Fibroblast of skin of abdomen (primary cell): ENCODE measurements at regions not wholly inside any gene's neighbourhood (a gene's known extent, or its start where the extent isn't known, plus 50 kb on each side); places are given as distances from the start of the nearest gene placed in this dataset.
"Not testable (repeated sequence)": the region's sequence is repeated elsewhere in the genome, so short reads cannot be mapped to it uniquely, and the experiment has no call there.

Source experiments
- DNase-seq: peaks from one replicate; pipeline ENCODE4 v3.0.0-alpha.2; 2013

- no peak for DNase-seq
These were observed 194.2 kb upstream of the PHACTR1 start for GRCh38 chr6:12522347-12522746.

GRCh38 chr6:12523726-12524125 is 192.8 kb upstream of the PHACTR1 start:
- DNase-seq = no peak

GRCh38 chr6:12525276-12525675 is 191.3 kb upstream of the PHACTR1 start:
- no peak for DNase-seq

- DNase-seq = peak; percentile 44
These were observed 189.2 kb upstream of the PHACTR1 start for GRCh38 chr6:12527339-12527738.

- no peak for DNase-seq
These were observed 188.4 kb upstream of the PHACTR1 start for GRCh38 chr6:12528136-12528535.

GRCh38 chr6:12528581-12529363 is 187.8 kb upstream of the PHACTR1 start:
- DNase-seq = no peak

GRCh38 chr6:12529364-12530019 is 187.1 kb upstream of the PHACTR1 start:
- no peak for DNase-seq

GRCh38 chr6:12530345-12530744 is 186.2 kb upstream of the PHACTR1 start:
- DNase-seq = no peak

GRCh38 chr6:12533586-12533985 is 183.0 kb upstream of the PHACTR1 start:
- no peak for DNase-seq

- DNase-seq = no peak
These were observed 182.3 kb upstream of the PHACTR1 start for GRCh38 chr6:12534069-12534853.

GRCh38 chr6:12535586-12536314 is 180.8 kb upstream of the PHACTR1 start:
- DNase-seq = no peak

- DNase-seq = no peak
These were observed 180.2 kb upstream of the PHACTR1 start for GRCh38 chr6:12536416-12536815.

GRCh38 chr6:12537389-12537788 is 179.2 kb upstream of the PHACTR1 start:
- DNase-seq = peak; percentile 55

- no peak for DNase-seq
These were observed 177.6 kb upstream of the PHACTR1 start for GRCh38 chr6:12538881-12539357.

- not testable (repeated sequence) for DNase-seq
These were observed 174.1 kb upstream of the PHACTR1 start for GRCh38 chr6:12542319-12543115.

GRCh38 chr6:12543953-12544352 is 172.6 kb upstream of the PHACTR1 start:
- no peak for DNase-seq

- no peak for DNase-seq
These were observed 171.6 kb upstream of the PHACTR1 start for GRCh38 chr6:12544821-12545565.

GRCh38 chr6:12545619-12546409 is 170.8 kb upstream of the PHACTR1 start:
- peak; percentile 84 for DNase-seq

GRCh38 chr6:12546410-12547002 is 170.1 kb upstream of the PHACTR1 start:
- no peak for DNase-seq

- DNase-seq = peak; percentile 90
These were observed 168.0 kb upstream of the PHACTR1 start for GRCh38 chr6:12548526-12548925.
